ENCODE measurements at regions not wholly inside any gene's neighbourhood (a gene's known extent, or its start where the extent isn't known, plus 50 kb on each side); places are given as distances from the start of the nearest gene placed in this dataset.

DNA sequence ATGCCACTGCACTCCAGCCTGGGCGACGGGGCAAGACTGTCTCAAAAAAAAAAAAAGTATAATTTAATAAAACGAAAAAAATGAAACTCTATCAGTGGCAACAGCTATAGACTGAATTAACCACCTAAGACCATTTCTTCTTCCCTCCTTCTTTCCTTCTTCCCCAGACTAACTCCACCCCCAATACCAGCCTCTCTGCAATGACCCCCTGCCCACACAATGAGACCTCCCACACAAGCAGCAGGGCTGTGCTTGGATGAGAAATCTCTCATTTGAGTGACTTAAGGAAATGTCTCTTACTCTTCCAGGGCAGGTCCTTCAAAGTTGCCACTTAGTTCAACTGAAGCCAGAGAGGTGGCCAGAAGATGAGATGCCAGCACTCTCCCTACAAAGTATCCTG, 94.5 kb upstream of the SYT6 start:
- TF ChIP-seq EZH2 (IDR thresholded peaks at IDR 0.05) (no peak), POLR2AphosphoS5 (IDR thresholded peaks at IDR 0.05; ENCODE audit: borderline replicate concordance, low read depth, low read length) (no peak)
